ENCODE measurements at regions not wholly inside any gene's neighbourhood (a gene's known extent, or its start where the extent isn't known, plus 50 kb on each side); places are given as distances from the start of the nearest gene placed in this dataset.
"Not testable (repeated sequence)": the region's sequence is repeated elsewhere in the genome, so short reads cannot be mapped to it uniquely, and the experiment has no call there.

DNA sequence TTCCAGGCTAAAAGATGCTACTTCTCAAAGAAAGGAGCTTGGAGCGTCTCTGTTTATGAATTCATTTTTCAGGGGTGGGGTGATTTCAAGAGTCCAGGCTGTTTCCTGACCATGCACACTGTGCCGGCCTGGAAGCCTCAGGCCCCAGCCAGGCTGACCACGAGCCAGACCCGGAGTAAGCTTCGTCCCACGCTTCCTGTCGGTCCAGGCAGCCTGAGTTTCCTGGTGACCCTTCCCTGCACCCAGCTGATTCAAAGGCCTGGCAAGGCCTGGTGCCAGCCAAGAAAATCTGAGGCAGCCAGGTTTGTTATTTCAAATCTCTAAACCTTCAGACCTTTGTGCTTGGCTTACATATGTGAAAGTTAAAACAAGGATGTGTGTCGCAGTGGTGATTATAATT is 62.1 kb upstream of the SMURF2 start:
- DNase-seq (ENCODE audit: low read depth) = not testable (repeated sequence)

- DNase-seq (ENCODE audit: low read depth) = no peak
Measured at GRCh38 chr17:64723781-64724180, 61.7 kb upstream of the SMURF2 start.

- not testable (repeated sequence) for DNase-seq (ENCODE audit: low read depth)
Measured at GRCh38 chr17:64721556-64721955, 59.4 kb upstream of the SMURF2 start.

DNA sequence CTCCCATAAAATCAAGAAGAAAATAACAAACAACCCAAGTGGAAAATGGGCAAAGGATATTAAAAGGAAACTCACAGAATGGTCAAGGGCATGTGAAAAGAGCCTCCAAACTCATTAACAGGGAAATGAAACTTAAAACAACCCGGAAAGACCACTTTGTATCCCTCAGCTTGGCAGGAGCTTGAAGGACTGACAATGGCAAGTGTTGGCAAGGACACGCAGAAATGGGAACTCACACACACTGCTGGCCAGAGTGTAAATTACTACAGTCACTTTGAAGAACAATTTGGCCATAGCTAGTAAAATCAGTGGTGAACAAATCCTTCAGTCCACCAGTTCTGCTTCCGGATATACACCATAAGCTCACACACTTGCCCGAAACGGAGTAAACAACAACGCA is 58.1 kb upstream of the SMURF2 start:
- not testable (repeated sequence) for DNase-seq (ENCODE audit: low read depth)

GRCh38 chr17:64719517-64719916 is 57.4 kb upstream of the SMURF2 start:
- not testable (repeated sequence) for DNase-seq (ENCODE audit: low read depth)

DNA sequence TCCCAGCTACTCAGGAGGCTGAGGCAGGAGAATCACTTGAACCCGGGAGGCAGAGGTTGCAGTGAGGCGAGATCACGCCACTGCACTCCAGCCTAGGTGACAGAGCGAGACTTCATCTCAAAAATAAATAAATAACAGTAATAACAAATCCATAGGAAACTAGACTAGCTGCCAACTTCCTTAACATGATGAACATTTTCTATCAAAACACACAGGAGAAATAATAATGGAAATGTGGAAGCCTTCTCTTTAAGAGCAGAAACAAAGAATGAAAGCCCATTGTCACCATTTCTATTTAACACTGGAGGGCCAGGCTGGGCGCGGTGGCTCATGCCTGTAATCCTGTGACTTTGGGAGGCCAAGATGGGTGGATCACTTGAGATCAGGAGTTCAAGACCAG is 56.7 kb upstream of the SMURF2 start:
- DNase-seq (ENCODE audit: low read depth) = not testable (repeated sequence)

- DNase-seq (ENCODE audit: low read depth) = no peak
Measured at GRCh38 chr17:64718058-64718457, 56.0 kb upstream of the SMURF2 start.

- DNase-seq (ENCODE audit: low read depth) = not testable (repeated sequence)
Measured at GRCh38 chr17:64716496-64716895, 54.4 kb upstream of the SMURF2 start.

- not testable (repeated sequence) for DNase-seq (ENCODE audit: low read depth)
Measured at GRCh38 chr17:64713786-64714185, 51.7 kb upstream of the SMURF2 start.

- DNase-seq (ENCODE audit: low read depth) = not testable (repeated sequence)
Measured at GRCh38 chr17:64712557-64713351, 50.6 kb upstream of the SMURF2 start.
